ENCODE measurements at regions not wholly inside any gene's neighbourhood (a gene's known extent, or its start where the extent isn't known, plus 50 kb on each side); places are given as distances from the start of the nearest gene placed in this dataset.

- H3K27ac ChIP-seq = no peak overlapping the region
- TF ChIP-seq CTCF (IDR thresholded peaks at IDR 0.05) = no peak
- TF ChIP-seq ZFX (IDR thresholded peaks at IDR 0.05; ENCODE audit: borderline replicate concordance) = no peak
Observed at GRCh38 chr12:94026596-94026995, 121.8 kb upstream of the PLXNC1 start.

- no peak for TF ChIP-seq ZFX (IDR thresholded peaks at IDR 0.05; ENCODE audit: borderline replicate concordance)
- no peak for TF ChIP-seq CTCF (IDR thresholded peaks at IDR 0.05)
- H3K27ac ChIP-seq = no peak overlapping the region
Observed at GRCh38 chr12:94027561-94027960, 120.8 kb upstream of the PLXNC1 start.

- H3K27ac ChIP-seq = no peak overlapping the region
- TF ChIP-seq CTCF (IDR thresholded peaks at IDR 0.05) = no peak
- TF ChIP-seq ZFX (IDR thresholded peaks at IDR 0.05; ENCODE audit: borderline replicate concordance) = no peak
Observed at GRCh38 chr12:94031763-94032162, 116.6 kb upstream of the PLXNC1 start.

GRCh38 chr12:94032368-94032767 is 116.0 kb upstream of the PLXNC1 start:
- TF ChIP-seq ZFX (IDR thresholded peaks at IDR 0.05; ENCODE audit: borderline replicate concordance) (no peak), CTCF (IDR thresholded peaks at IDR 0.05) (no peak)
- H3K27ac ChIP-seq = no peak overlapping the region

- H3K27ac ChIP-seq = no peak overlapping the region
- no peak for TF ChIP-seq ZFX (IDR thresholded peaks at IDR 0.05; ENCODE audit: borderline replicate concordance)
- TF ChIP-seq CTCF (IDR thresholded peaks at IDR 0.05) = no peak
Observed at GRCh38 chr12:94033101-94033500, 115.3 kb upstream of the PLXNC1 start.

- H3K27ac ChIP-seq = no peak overlapping the region
- TF ChIP-seq CTCF (IDR thresholded peaks at IDR 0.05) (no peak), ZFX (IDR thresholded peaks at IDR 0.05; ENCODE audit: borderline replicate concordance) (no peak)
Observed at GRCh38 chr12:94033784-94034183, 114.6 kb upstream of the PLXNC1 start.

GRCh38 chr12:94037444-94037843 is 110.9 kb upstream of the PLXNC1 start:
- TF ChIP-seq ZFX (IDR thresholded peaks at IDR 0.05; ENCODE audit: borderline replicate concordance) = no peak
- TF ChIP-seq CTCF (IDR thresholded peaks at IDR 0.05) = no peak
- H3K27ac ChIP-seq = no peak overlapping the region
